ENCODE measurements at regions not wholly inside any gene's neighbourhood (a gene's known extent, or its start where the extent isn't known, plus 50 kb on each side); places are given as distances from the start of the nearest gene placed in this dataset.

- DNase-seq = peak; percentile 71
Measured at GRCh38 chr12:91968076-91968776, 177.4 kb downstream of the BTG1 start.

DNA sequence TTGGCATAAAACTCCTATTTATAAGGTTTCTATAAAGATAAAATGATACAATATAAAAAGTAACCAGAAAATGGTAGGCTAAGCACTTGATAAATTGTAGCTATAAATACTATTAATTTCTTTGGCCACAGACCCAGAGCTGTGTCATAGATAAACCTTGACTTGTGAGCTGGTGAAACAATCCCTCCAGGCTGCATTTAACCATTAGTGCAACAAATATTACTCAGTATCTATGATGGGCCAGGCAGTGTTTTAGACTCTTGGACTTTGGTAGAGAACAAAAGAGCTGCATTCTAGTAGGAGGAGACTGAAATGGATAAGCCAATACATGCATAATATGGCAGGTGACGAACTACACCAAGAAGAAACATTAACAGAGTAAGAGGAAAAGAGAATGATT, 178.1 kb downstream of the BTG1 start:
- DNase-seq = no peak

GRCh38 chr12:91965781-91966180, 179.9 kb downstream of the BTG1 start:
- no peak for DNase-seq

GRCh38 chr12:91964501-91964900, 181.1 kb downstream of the BTG1 start:
- no peak for DNase-seq

- DNase-seq = no peak
Measured at GRCh38 chr12:91959220-91959619, 186.4 kb downstream of the BTG1 start.

GRCh38 chr12:91958816-91959215, 186.8 kb downstream of the BTG1 start:
- no peak for DNase-seq

- DNase-seq = no peak
Measured at GRCh38 chr12:91954747-91955146, 190.9 kb downstream of the BTG1 start.

- no peak for DNase-seq
Measured at GRCh38 chr12:91954326-91954725, 191.3 kb downstream of the BTG1 start.

DNA sequence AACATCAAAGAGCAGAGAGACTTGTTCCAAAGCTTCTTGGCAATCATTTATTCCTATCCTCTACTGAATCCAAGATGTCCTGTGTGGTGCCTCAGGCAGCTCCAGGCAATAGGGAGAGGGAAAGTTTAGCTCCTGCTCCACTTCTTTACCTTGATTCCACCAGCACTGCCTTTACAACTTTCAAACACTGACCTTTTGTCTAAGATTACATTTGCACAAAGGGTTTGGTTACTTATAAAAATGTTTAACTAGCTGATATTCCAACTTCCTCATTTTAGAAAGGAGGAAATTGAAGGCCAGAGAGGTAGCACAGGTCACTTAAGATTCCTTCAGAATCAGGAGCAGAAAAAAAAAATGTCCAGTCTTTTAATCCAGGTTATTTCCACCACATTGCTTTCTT, 192.7 kb downstream of the BTG1 start:
- no peak for DNase-seq

- no peak for DNase-seq
Measured at GRCh38 chr12:91951571-91951970, 194.1 kb downstream of the BTG1 start.

DNA sequence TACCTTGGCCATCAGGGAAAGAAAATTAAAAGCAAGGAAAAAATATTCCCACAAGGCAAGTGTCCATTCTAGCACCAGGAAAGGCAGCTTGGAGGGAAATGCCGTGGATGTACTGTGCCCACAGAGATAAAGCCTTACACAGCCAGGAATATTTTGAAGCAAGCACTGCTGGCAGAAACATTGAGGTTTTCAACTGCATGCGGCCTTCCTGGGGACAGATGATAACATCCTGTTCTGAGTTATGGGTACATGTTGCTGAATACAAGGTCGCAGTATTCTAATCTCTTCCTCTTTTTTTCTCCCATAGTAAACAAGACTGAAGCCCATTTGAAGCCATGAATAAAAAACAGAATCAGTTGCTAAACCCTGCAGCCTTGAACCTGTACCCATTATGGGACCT, 197.1 kb downstream of the BTG1 start:
- DNase-seq = no peak

DNA sequence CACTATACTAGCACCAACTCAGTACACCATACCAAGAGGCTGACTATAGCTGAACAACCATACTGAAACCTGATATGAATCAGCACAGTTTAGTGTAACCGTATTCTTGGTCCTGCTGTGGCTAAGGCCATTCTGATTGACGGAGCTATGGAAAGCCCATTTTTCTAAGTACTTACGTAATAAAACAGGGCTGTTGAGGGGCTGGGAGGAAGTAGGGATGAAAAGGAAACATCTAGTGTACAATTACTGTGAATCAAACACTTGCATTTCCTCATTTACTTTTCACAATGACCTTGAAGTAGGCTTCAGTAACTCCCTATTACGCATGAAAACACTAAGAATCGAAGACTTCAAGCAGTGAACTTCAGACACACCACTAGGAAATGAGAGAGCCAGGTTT, 198.2 kb downstream of the BTG1 start:
- DNase-seq = no peak

DNA sequence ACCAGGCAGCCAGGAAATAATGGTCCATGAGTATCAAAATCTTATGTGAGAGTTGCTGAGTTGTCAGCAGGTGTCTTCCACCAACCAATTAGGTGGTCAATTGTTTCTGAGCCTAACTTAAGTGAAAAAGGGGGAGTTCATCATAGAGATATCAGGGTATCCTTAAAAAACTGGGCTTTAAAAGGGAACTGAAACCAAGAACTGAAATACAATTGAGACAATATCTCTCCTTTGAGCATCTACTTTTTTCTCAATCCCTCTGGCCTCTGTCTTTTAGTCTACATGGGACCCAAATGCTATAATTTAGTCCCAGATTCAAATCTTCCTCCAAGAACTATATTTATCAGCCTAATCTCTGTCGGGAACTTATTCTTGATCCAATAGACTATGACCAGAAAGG, 201.0 kb downstream of the BTG1 start:
- DNase-seq = no peak

DNA sequence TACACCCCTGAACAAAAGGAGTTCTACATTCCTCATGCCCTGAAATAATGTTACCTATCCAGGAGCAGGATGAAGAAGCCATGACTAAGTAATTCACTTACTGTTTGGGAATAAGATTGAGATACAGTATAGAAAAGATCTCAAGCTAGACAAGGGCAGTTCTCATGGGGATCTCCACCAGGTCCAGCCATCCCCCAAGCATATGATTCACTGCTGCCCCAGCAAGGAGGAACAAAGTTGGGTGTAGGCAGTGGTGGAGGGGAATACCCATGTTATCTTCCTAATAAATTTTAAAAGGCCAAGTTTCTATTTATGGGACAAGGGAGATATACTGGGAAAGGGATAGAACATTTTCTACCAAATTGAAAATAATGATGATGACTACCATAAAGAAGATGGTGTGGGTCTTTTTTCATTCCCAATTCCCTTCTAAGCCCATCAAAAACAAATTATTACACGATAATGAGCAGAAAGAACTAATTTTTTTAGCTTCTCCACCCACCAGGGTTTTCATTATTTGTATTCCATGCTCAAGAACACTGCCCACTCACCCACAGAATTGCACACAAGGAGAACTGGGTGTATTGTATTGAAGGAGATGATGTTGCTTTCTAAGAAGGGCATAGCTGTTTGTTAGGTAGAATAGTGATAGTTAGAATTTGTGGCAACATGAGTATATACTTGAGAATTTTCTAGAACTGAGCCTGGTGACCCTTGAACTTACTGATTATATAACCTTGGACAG, 204.6 kb downstream of the BTG1 start:
- no peak for DNase-seq

DNA sequence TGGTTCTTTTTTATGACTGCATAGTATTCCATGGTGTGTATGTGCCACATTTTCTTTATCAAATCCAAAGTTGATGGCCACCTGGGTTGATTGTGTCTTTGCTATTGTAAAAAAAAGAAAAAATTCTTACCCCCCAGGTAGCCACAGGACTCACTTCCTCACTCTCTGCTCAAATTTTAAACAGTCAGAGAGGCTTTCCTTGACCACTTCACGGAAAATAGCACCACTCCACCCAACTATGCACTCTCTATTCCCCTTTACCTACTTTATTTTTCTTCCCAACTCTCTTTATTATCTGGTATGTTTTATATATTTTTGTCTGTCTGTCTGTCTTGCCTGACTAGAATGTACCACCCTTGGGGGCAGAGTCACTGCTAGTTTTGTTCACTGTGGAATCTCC, 205.3 kb downstream of the BTG1 start:
- no peak for DNase-seq

GRCh38 chr12:91937706-91938105, 207.9 kb downstream of the BTG1 start:
- no peak for DNase-seq

GRCh38 chr12:91937009-91937408, 208.6 kb downstream of the BTG1 start:
- DNase-seq = no peak

DNA sequence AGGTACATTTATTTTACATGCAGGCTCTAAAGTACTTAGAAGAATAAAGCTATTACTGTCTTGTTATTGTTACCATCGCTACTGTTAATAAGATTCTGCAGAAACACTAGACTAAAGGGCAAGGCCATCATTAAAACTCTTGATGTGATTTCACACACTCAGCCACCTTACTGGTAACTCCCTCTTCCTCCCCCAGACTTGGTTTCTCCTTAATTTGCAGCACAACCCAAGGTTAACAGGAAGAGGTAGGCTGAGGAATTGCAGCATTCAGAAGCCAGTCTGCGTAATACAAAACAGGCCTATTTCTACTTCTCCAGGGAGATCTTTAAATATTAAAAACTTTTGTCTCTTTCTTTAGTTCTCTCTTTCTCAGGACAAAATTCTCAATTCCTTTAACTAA, 210.3 kb downstream of the BTG1 start:
- DNase-seq = no peak

DNA sequence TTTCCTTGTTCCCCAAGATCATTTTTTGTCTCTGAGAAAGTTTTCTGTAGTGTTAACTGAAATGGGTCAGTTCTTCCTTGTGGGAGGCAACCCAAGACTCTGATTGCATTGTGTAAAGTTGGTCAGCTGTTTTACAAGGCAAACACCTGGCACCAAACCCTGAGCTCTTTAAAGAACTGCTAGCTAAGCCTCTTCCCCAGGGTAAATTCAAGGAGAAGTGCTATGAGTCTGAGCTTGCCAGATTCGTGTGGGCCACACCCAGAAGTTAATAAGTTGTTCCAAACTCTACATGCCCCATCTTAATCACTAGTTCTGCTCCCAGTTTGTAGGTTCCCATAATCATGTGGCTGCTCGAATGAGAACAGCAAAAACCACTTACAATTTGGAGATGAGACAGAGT, 214.5 kb downstream of the BTG1 start:
- DNase-seq = peak; percentile 63

- DNase-seq = no peak
Measured at GRCh38 chr12:91928501-91928900, 217.1 kb downstream of the BTG1 start.

GRCh38 chr12:91926848-91927247, 218.8 kb downstream of the BTG1 start:
- peak; percentile 40 for DNase-seq

GRCh38 chr12:91924827-91925226, 220.8 kb downstream of the BTG1 start:
- DNase-seq = no peak

DNA sequence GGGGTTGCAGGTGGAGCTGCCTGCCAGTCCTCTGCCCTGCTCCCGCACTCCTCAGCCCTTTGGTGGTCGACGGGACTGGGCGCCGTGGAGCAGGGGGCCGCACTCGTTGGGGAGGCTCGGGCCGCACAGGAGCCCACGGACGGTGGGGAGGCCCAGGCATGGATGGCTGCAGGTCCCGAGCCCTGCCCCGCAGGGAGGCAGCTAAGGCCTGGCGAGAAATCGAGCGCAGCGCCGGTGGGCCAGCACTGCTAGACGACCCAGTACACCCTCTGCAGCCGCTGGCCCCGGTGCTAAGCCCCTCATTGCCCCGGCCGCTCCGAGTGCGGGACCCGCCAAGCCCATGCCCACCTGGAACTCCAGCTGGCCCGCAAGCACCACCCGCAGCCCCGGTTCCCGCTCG, 221.8 kb downstream of the BTG1 start:
- DNase-seq = no peak

DNA sequence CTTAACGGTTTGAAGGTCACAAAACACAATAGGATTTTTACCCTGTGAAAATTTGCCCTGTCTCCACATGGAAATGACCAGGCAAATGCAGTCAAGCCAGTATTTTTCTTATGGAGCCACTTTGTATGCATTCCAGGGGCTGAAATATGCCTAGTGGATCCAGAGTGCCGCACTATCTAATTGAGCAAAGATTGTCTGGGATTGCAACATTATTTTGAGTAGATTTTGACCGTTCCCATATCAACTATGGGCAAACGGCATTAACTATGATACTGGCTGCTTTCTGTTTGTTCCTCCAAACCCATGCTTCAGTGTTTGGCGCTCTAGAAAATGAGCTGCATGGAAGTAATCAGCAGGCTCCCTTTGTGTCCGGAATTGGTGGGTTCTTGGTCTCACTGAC, 223.0 kb downstream of the BTG1 start:
- no peak for DNase-seq
